Activated CD8-positive, alpha-beta memory T cell treated with anti-CD3 and anti-CD28 coated beads, Interleukin-2, amount 50 U/mL, for 4 hours (primary cell): ENCODE measurements at regions not wholly inside any gene's neighbourhood (a gene's known extent, or its start where the extent isn't known, plus 50 kb on each side); places are given as distances from the start of the nearest gene placed in this dataset.

Experiments
- DNase-seq: peaks from one replicate; pipeline ENCODE4 v3.0.0-alpha.2; 2020

DNA sequence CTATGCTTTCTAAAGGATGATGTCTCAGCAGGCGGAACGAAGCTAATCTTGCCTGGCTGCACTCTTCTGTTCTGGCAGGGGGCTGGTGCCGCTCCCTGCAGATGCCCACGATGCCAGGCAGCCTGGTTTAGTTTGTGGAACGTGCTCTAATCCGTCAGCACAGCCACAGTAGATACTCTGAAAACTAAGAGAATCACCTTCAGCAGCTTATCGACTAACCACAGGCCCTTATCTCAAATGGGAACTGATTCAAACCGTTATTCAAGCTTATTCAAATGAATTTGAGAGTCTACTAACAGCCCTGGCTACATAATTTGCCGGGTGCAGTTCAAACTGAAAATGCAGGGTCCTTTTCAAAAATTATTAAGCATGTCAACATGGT is 246.6 kb upstream of the ANKRD55 start:
- DNase-seq: no peak

DNA sequence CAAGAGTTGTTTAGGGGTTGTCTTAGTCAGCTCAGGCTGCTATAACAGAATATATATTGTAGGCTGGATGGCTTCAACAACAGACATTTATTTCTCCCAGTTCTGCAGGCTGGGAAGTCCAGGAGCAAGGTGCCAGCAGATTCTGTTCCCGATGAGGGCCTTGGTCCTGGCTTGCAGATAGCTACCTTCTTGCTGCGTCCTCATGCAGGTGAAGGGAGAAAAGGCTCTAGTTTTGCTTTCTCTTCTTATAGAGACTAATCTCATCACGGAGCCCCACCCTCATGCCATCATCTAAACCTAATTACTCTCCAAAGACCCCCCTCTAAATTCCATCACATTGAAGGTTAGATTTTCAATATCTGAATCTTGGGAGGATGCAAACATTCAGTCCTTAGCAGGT is 246.0 kb upstream of the ANKRD55 start:
- DNase-seq: no peak

DNA sequence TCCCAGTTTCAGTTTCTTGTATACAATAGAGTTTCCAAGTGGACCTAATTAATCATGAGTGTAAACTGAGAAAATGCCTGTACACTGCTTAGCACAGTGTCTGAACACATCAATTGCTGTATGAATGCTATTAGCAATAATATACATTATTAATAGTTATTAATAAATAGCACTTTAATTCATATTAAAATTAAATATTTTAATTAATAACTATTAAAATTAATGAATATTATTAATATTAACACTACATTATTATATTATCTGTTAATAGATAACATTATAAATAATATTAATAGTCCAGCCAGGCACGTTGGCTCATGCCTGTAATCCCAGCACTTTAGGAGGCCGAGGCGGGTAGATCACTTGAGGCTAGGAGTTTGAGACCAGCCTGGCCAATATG is 244.9 kb upstream of the ANKRD55 start:
- DNase-seq: no peak

DNA sequence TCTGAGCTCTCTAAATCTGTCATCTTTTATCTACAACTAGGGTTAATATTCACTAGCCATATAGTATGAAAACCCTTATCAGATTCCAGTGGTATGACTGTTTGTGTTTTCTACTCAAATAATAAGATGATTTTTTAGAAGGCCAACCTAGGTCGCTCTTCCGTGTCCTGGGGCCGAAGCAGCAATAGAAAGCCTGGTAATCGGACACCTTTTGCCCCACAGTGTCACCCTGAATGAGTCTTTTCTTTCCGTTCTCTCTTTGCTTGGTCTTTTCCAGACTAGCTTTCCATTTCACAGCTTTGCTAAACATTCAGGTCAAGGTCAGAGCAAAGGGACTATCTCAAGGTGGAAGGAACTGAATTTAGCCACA is 243.3 kb upstream of the ANKRD55 start:
- no peak for DNase-seq

DNA sequence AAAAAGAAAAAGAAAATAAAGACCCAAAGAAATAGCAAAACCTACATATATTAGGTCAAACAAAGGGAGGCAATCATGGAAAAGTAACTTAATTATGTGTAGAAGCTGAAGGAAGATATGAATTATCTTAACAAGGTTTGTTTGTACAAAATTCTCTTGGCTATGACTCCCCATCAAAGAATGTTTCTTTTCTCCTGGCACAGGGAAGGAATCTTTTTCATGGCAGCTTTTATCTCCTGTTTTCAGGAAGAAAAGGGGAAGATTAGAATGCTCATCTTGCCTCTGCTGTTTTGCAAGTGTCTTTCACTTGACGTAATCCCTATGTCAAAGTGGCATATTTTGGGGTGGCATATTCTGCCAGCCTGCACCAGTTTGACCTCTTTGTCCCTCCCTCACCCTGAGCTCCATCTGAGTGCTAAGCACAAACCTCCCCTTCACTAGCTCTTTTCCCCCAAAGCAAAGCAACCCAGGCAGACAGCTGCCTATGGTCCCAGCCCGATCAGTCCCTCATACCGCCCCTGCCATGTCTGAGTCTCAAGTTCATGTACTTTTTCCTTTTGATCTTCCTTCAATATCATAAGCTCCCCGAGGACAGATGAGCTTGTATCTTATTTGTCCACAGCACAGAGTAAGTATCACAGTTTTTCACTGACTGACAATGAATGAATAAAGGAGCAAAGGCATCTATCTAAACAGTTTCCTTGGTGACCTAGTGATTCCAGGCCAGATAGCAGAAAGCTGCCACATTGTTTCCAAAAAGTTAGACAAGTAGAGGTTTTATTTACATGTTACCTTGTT is 242.8 kb upstream of the ANKRD55 start:
- no peak for DNase-seq

DNA sequence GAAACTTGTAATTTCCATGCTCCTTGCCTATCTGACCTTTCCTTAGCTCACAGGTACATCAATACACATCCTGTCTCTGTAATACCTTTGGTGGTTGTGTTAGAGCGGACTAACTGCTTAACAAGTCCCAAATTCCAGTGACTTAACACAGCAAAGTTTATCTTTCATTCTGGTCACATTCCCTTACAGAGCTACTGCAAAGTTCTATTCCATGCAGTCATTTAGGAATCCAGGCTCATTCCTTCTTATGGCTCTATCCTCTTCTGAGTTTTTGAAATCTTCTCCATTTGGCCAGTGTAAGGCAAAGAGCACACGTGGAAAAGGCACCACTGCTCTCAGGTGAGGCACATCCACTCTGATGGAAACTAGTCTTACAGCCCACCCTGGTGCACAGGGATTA is 238.6 kb upstream of the ANKRD55 start:
- no peak for DNase-seq

DNA sequence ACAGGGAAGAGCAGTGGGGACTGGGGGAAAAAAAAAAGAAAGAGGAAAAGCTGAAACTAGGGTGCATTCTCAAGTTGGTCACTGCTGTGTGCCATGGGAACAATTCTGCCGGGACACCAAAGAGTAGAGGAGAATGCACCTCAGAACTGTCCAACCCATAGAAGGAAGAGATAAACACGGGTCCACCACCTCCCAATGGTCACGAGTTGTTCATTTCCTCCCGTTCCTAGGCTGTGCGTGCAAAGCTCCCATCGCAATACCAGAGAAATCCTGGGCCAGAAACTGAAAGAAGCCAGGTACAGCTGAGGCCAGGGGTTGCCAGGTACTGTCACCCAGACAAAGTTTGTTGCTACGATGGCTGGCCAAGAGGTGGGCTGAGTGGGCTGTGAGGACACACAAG is 236.9 kb upstream of the ANKRD55 start:
- DNase-seq: no peak

DNA sequence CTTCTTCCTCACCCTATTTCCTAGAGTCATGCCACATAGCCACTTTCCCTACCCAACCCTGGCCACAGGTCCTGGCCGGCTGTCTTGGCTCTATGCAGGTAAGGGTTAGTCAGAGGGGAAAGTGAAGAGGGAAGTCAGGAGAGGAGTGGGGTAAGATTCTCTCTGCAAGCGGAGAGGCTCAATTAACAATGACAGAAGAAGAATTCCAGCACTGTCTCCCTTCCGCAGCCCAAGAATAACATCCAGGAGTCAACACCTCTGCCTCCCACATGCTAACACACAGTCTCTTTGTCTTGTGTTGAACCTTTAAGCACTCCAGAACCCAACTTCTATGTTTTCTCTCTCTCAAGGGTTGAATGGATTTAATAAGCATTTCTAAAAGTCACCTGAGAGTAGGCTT is 235.1 kb upstream of the ANKRD55 start:
- DNase-seq: no peak

DNA sequence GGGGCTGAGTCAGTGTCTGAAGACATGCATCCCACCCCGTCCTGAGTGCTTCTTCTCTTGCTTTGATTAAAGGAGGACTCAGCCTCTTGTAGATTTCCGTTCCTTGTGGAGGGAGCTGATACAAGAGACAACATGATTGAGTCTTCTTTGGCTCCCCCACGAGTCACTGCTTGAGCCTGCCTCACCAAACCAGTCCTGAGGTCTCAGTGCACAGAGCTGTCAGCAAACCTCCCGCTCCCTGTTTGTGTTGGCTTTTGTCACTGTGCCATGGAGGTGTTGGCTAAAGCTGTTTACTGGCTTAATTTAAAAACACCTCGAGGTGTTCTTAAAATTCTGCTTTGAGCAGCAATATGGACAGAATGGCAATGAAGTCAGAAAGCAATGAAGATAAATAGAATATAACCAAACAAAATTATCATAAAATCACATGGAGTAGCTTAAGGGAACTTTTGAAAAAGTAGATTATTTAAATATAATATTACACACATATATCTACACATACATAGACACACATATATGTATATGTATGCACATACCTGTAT is 234.1 kb upstream of the ANKRD55 start:
- no peak for DNase-seq

DNA sequence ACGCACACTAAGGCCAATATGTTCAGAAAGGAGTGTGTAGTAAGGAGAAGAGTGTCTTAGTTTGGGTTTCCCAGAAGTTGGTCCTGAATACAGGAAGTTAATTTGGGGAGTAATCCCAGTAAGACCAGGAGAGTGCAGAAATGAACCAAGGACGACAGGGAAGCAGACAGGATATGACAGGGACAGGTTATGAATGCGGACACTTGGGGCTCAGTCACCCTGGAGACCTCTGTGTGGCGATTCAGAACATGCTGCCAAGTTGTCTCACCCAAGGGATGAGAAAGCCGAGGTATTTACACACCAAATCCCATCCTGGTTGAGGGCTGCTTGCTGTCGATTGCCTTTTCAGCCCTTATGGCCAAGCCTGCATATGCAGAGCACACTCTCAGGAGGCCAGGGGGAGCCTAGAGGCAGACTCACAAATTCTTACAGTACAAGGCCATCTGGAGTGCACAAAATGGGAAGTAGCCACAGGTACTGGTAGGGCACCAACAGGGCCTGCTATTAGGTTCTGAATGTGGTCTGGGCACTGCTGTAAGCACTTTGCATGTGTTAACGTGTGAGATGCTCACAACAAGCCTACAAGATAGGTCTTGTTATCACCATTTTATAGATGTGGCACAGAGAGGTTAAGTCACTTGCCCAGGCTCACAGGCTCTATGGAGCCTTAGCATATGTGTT is 233.1 kb upstream of the ANKRD55 start:
- no peak for DNase-seq

DNA sequence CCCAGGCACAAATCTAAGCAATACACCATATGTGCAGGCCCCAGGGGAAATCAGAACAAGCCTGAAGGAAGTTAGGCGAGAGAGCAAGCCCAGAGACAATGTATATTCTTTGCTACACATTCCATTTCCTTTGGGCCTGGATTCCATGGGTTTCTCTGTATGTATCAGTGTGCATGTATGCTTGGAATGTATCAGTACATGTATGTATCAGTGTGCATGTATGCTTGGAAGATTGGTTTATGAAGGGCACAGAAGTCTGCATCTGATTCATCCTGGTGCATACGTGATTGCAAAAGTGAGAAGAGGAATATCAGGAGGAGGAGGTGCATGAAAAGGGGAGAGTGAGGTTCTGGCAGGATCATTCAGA is 232.6 kb upstream of the ANKRD55 start:
- DNase-seq: no peak

DNA sequence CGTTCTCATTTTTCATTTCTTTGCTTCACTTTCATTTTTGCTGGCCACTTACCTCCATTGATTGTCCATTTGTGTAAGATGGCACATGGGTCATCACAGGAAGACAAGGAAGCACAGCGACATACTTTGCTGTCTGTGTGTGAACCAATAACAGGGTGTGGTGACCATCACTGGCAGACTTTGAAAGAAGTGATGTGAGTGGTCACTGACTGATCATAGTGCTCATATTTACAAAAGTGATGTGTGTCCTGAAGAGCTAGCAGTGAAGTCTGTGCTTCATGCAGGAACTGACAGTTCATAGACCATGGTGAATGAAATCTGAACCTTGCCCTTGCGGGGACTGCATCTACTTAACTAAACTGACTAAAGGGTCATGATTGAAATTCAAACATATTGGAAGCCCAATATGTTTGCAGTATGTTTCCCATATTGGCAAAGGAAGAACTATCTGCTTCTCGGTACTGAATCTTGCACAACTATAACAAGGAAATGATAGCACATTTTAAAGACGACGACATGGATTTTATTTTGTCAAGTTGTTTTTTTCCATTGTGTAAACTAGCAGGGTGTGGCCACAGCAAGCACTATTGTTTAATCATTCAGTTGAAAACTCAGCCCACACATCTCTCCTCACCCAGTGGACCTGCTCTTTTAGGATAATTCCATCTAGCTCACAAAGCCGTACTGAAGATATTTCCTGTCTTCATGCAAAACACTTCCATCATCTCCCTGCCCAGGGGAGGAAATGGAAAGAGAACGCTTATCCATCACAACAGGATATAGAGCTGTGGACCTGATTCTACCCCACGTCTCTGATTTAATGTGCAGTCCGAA is 232.0 kb upstream of the ANKRD55 start:
- DNase-seq: no peak

DNA sequence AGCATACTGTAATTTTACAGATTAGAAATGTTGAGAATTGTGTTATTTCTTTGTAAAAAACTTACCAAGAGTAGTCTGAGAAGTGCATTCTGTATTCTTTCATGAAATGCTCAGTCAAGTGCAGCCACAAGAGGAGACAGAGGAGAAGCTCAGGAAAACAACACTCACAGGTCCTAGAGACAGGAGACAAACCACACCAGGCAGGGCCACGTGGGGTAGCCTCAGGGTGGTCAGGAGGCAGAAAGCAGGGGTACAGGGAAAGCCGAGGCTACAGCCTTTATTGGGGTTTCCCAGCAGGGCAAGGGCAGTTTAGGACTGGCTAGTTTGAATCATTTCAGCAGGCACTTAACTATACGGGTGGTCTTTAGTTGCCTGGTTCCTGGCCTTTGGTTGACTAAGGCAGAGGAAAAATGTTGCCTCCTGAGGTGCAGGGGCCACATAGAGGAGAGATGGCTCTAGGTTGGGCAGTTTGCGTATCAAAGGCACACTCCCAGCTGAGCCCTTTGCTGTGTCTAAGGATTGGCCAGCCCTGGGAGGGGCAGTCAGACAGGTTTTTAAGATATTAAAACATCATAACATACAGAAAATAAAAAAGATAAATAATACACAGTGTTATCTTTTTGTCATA is 230.9 kb upstream of the ANKRD55 start:
- no peak for DNase-seq

DNA sequence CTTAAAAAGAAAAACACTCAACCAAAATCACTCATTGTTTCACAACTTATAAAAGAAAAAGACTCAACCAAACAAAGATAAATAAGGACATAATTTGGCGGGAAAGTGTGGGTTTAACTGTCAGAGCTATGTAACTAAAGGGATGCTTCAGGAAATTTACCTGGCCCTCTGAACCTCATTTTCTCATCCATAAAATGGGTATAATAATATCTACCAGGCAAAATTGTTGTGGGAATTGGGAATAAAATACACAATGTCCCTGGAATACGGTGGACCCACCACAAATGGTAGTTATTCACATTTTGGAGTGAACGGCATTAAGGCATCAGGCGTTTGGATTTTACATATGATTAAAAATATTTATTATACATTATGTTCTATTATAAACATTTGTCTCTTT is 228.5 kb upstream of the ANKRD55 start:
- DNase-seq: no peak

DNA sequence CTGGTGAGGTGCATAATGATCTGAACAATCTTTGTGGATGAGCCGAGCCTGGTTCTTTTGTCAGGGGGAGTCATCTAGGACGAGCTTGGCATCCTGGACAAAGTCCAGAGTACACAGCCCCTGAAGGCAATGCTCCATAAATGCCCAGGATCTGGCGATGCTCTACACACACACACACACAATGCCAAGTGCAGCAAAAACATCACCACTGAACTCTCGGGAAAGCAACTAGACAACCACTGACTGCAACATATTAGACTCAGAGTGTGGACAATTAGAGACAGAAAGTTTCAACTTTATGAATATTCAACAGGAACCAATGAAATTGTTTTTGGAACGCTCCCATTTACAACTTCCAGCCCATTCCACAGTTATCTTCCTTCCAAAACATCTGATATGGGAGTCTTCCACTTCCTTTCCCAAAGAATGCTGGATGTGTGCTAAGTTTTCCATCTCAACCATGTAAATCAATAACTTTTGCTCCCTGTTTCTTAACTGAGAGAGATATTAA is 227.6 kb upstream of the ANKRD55 start:
- no peak for DNase-seq

DNA sequence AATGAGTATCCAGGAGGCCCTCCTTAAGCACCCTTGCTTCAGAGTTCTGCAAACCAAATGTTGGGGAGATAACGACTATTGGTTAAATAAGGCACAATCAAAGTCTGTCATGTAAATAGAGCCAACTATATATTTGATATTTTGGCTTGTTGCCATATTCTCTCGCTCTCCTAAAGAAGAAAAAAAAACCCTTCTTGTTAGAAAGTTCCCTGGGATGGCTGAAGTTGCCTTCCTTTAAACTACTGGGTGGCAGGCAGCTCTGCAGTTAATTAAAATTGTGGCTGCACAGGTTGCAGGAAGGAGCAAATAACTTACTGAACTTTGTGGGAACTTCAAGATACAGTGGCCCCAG is 227.0 kb upstream of the ANKRD55 start:
- DNase-seq: no peak

DNA sequence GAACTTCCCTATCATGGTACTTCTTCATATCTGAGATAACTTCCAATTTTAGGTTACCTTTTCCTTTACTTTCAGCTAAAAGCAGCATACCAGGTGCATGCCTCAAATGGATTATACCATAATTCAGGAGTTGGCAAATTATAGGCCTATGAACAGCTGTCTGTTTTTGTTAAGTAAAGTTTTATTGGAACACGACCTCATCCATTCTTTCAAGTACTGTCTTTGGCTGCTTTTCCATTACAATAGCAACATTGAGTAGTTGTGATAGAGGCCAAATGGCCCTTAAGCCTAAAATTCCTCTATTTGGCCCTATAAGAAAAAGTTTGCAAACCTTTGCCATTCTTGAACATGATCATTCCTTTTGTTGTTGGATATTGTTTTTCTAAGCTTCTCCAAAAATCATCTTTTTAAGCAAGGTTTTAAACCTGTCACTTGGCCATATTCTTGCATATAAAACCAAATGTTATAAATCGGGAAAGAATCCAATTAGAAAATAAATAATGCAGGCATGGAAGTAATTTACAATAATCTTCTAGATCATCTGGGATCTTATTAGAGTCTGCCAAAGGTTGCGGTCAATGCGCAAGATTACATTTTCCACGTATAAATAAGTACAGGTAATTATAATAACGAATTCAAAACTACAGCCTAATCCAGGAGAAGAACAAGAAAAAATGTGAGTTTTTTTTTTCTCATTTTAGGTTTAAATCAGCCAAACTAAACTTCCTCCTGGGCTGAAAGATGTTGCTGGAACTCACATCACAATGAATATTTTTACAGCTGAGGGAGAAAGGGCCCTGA is 226.5 kb upstream of the ANKRD55 start:
- no peak for DNase-seq

DNA sequence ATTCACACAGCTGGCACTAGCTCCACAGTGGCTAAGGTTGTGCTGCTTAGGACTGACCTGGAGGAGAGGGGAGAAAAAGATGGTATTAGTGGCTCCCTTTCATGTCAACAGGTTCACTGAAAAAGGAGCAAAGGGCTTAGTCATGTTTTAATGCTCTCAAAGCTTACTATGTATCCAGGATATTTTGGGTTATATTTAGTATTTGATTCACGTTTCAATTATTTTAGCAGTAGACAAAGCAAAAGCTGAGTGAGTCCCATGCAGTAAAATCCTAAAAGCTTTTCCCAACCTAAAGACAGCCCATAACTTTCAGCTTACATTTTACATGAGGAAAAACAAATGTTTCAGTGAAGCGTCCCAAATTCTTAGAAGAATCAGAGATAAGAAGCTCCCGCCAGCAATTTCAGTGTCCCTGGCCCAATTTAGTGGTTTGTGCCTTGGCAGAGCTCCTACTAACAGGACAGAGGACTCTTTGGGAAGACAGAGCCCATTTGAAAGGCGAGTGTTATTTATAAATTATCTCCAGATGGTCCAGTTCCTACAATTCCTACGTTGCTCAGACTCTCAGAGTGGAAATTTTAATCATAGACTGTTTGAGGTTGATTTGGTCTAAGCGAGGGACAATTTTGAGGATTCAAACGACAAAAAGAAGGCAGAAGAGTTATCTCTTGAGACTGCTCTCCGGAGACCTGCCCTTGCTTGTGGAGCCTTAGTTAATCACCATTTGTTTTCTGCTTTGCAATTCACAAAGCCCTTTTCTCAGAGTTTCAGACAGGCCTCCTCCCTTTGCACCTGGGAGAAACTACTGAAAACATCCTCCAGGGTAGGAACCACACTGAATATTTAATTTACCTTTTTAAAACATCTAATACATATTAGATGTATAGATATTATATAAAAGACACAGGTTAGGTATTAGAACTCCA is 225.0 kb upstream of the ANKRD55 start:
- DNase-seq: no peak

DNA sequence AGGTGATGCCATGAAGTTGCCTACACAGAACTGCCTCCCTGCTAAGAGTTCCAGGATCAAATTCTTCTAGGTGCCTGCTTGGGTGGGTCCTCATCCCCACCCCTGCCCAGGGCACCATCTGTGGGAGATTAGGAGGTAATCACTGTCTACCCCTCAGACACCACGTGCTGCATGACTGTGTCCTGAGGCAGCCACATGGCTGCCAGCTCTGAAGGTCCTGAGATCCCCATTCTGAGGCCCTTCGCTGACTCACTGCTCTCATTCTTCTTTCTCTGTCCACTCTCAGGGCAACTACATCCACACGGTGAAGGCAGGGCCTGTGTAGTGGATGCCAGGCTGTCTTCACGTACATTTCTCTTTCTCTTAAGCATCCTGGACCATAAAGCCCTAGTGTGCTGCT is 222.9 kb upstream of the ANKRD55 start:
- no peak for DNase-seq

DNA sequence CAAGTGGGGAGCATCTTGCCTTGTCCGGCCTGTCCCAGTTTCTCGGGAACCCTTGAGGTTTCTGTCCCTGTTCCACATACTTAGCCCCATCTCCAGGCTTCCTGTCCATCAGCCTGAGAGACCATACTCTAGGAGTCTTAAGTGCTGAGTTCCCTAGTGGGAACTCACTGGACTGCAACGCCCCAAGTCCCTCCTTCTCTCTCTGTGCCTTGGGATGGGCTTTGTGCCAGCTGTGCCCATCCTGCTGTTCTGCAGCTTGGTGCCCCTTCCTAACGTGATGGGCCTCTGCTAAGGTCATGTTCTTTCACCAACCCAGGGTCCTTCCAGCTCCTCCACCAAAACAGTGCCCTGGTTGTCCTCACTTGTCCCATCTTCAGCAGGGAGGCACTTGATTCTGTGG is 222.3 kb upstream of the ANKRD55 start:
- no peak for DNase-seq

DNA sequence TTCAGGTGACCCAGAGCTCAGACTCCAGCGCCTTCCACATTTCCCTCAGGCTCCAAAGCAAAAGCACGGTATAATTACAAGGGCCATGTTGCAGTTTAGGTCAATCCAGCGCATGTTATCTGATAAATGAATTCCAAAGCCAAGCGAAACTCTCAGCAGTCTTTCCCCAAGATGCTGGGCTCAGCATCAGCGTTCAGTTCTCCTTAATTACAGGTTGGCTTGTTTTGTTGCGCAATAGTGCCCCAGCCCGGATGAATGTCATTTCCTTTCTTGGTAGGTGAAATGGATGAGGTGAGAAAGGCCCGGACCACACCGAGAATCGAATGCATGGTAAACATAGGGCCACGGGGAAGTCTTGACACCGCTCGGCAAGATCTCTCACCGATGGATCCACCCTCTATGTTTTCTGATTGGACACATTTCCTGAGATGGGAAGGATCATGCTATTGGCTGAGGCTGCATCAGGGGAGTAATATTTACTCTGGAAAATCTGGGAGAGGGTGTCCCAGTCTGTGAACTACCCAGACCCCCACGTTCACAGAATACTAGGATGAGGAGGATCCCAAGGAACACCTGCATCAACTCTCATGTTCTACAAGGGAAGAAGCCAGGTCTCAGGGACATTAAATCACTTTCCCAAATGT is 221.2 kb upstream of the ANKRD55 start:
- no peak for DNase-seq
